ENCODE measurements at regions not wholly inside any gene's neighbourhood (a gene's known extent, or its start where the extent isn't known, plus 50 kb on each side); places are given as distances from the start of the nearest gene placed in this dataset.

- in situ Hi-C loops (cut with HindIII; ENCODE audit: low pct_unique_long_range_greater_than_20kb, low sequenced_read_pairs) = no loop called here
- no peak for DNase-seq (ENCODE audit: low read depth, low spot score)
Observed at GRCh38 chr1:90509225-90510048, 207.7 kb downstream of the BARHL2 start.

- no peak for DNase-seq (ENCODE audit: low read depth, low spot score)
- in situ Hi-C loops (cut with HindIII; ENCODE audit: low pct_unique_long_range_greater_than_20kb, low sequenced_read_pairs) = no loop called here
Observed at GRCh38 chr1:90508376-90509167, 208.5 kb downstream of the BARHL2 start.

GRCh38 chr1:90507173-90507572 lies 209.9 kb downstream of the BARHL2 start:
- in situ Hi-C loops (cut with HindIII; ENCODE audit: low pct_unique_long_range_greater_than_20kb, low sequenced_read_pairs) = no loop called here
- no peak for DNase-seq (ENCODE audit: low read depth, low spot score)

- in situ Hi-C loops (cut with HindIII; ENCODE audit: low pct_unique_long_range_greater_than_20kb, low sequenced_read_pairs) = no loop called here
- no peak for DNase-seq (ENCODE audit: low read depth, low spot score)
Observed at GRCh38 chr1:90505806-90506205, 211.3 kb downstream of the BARHL2 start.

- DNase-seq (ENCODE audit: low read depth, low spot score) = no peak
- in situ Hi-C loops (cut with HindIII; ENCODE audit: low pct_unique_long_range_greater_than_20kb, low sequenced_read_pairs) = no loop called here
Observed at GRCh38 chr1:90504509-90504908, 212.6 kb downstream of the BARHL2 start.

- in situ Hi-C loops (cut with HindIII; ENCODE audit: low pct_unique_long_range_greater_than_20kb, low sequenced_read_pairs) = no loop called here
- DNase-seq (ENCODE audit: low read depth, low spot score) = no peak
Observed at GRCh38 chr1:90502696-90503095, 214.4 kb downstream of the BARHL2 start.

- in situ Hi-C loops (cut with HindIII; ENCODE audit: low pct_unique_long_range_greater_than_20kb, low sequenced_read_pairs) = no loop called here
- no peak for DNase-seq (ENCODE audit: low read depth, low spot score)
Observed at GRCh38 chr1:90502194-90502593, 214.9 kb downstream of the BARHL2 start.

- in situ Hi-C loops (cut with HindIII; ENCODE audit: low pct_unique_long_range_greater_than_20kb, low sequenced_read_pairs) = no loop called here
- no peak for DNase-seq (ENCODE audit: low read depth, low spot score)
Observed at GRCh38 chr1:90501281-90501680, 215.8 kb downstream of the BARHL2 start.

GRCh38 chr1:90494748-90495282 lies 222.3 kb downstream of the BARHL2 start:
- in situ Hi-C loops (cut with HindIII; ENCODE audit: low pct_unique_long_range_greater_than_20kb, low sequenced_read_pairs) = no loop called here
- no peak for DNase-seq (ENCODE audit: low read depth, low spot score)

- in situ Hi-C loops (cut with HindIII; ENCODE audit: low pct_unique_long_range_greater_than_20kb, low sequenced_read_pairs) = no loop called here
- no peak for DNase-seq (ENCODE audit: low read depth, low spot score)
Observed at GRCh38 chr1:90488451-90488850, 228.7 kb downstream of the BARHL2 start.

- in situ Hi-C loops (cut with HindIII; ENCODE audit: low pct_unique_long_range_greater_than_20kb, low sequenced_read_pairs) = no loop called here
- DNase-seq (ENCODE audit: low read depth, low spot score) = no peak
Observed at GRCh38 chr1:90486996-90487395, 230.1 kb downstream of the BARHL2 start.

GRCh38 chr1:90486134-90486824 lies 230.8 kb downstream of the BARHL2 start:
- in situ Hi-C loops (cut with HindIII; ENCODE audit: low pct_unique_long_range_greater_than_20kb, low sequenced_read_pairs) = no loop called here

GRCh38 chr1:90480271-90480835 lies 236.7 kb downstream of the BARHL2 start:
- in situ Hi-C loops (cut with HindIII; ENCODE audit: low pct_unique_long_range_greater_than_20kb, low sequenced_read_pairs) = no loop called here

More at GRCh38 chr1:90486134-90486824, 230.8 kb downstream of the BARHL2 start:
- no peak for DNase-seq (ENCODE audit: low read depth, low spot score)

GRCh38 chr1:90476994-90477393 lies 240.1 kb downstream of the BARHL2 start:
- in situ Hi-C loops (cut with HindIII; ENCODE audit: low pct_unique_long_range_greater_than_20kb, low sequenced_read_pairs) = no loop called here
- no peak for DNase-seq (ENCODE audit: low read depth, low spot score)

More at GRCh38 chr1:90480271-90480835, 236.7 kb downstream of the BARHL2 start:
- DNase-seq (ENCODE audit: low read depth, low spot score) = no peak

- DNase-seq (ENCODE audit: low read depth, low spot score) = no peak
- in situ Hi-C loops (cut with HindIII; ENCODE audit: low pct_unique_long_range_greater_than_20kb, low sequenced_read_pairs) = no loop called here
Observed at GRCh38 chr1:90476411-90476810, 240.7 kb downstream of the BARHL2 start.

- peak; percentile 32 for DNase-seq (ENCODE audit: low read depth, low spot score)
- in situ Hi-C loops (cut with HindIII; ENCODE audit: low pct_unique_long_range_greater_than_20kb, low sequenced_read_pairs) = no loop called here
Observed at GRCh38 chr1:90475631-90476030, 241.5 kb downstream of the BARHL2 start.

- in situ Hi-C loops (cut with HindIII; ENCODE audit: low pct_unique_long_range_greater_than_20kb, low sequenced_read_pairs) = no loop called here
- no peak for DNase-seq (ENCODE audit: low read depth, low spot score)
Observed at GRCh38 chr1:90474731-90475130, 242.4 kb downstream of the BARHL2 start.

GRCh38 chr1:90474158-90474557 lies 242.9 kb downstream of the BARHL2 start:
- in situ Hi-C loops (cut with HindIII; ENCODE audit: low pct_unique_long_range_greater_than_20kb, low sequenced_read_pairs) = no loop called here

More at GRCh38 chr1:90474158-90474557, 242.9 kb downstream of the BARHL2 start:
- no peak for DNase-seq (ENCODE audit: low read depth, low spot score)

Data from SK-MEL-5 (cell line).